Activated CD4-positive, alpha-beta T cell treated with anti-CD3 and anti-CD28 coated beads, Interleukin-2, amount 50 U/mL, for 48 hours (primary cell): ENCODE measurements at regions not wholly inside any gene's neighbourhood (a gene's known extent, or its start where the extent isn't known, plus 50 kb on each side); places are given as distances from the start of the nearest gene placed in this dataset.
"Not testable (repeated sequence)": the region's sequence is repeated elsewhere in the genome, so short reads cannot be mapped to it uniquely, and the experiment has no call there.

ENCODE experiments used
- DNase-seq, 2 experiments: peaks; one replicate each; pipeline ENCODE4 v3.0.0-alpha.2; 2020

DNA sequence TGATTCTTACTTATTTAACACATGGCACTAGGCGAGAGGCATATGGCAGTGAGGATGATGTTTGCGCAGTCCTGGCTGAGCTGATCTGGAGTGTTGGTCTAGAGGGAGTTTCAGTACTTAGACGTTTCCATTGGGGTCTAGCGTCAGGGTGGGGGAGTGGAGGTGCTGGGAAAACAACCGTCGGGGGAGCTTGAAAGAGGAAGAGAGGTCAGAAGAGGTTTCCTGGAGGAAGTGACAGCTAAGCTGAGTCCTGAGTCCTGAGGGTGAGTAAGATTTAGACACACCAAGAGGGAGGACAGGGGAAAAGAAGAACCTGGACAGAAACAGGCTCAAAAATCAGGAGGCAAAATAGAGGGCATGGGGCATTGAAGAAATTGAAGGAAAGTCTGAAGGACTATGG, 81.4 kb downstream of the ALOX5AP start:
- no peak for DNase-seq

DNA sequence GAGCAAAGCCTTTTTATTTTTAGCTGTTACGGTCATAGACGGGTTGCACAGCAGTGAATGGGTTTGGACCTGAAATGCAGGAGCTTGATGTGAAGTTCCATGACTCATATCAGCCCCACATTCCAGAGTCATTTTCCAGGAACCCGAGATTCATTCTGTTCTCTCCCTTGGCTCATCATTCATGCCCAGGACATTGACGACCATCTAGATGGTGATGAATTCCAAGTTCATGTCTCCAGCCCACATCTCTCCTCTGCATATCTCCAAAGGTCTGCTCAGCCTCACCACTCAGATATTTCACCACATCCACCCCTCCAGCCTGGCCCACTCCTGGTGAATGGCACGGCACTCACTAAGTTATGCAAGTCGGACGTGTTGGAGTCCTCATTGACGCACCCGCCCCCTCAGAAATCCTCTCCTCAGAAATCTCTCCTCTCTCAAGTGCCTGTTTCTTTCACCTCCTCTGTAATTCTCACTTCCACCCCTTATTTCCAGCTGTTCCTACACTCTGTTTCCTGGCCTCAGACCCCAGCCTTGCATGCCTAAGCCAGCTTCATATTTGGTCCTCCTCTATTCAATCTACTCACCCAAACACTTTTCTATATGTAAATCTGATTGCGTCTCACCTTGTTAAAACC, 83.1 kb downstream of the ALOX5AP start:
- no peak for DNase-seq

DNA sequence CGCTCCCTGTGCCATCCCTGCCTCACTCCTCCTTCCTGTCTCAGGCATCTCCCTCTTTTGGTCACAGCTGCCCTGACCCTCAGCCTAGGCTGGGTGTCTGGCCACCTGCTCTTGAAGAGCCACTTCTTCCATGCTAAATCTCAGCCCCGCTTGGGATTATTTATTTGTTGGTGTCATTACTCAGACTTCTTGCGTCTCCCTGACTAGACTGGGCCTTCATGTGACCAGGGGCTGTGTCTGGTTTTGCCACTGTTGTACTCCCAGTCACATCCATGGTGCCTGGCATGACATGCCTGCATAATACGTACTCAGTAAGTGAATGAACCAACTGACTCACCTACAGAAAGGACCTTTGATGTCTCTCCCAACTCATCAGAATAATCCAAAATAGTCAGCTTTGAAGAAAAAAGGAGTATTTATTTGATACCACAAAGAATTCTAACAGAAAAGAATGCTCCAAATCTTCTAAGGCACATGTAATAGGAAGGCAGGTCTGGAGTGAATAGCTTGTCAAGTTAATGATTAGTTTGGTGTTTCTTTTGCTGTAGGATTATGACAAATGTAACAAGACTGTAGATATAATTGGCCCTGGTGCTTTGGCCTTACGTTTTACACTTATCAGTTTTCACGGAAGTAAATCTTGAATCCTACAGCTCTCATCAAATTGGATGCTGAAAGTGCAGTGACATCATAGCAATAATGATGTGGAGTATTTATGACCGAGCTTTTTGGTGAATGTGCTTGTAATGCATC, 84.0 kb downstream of the ALOX5AP start:
- no peak for DNase-seq

DNA sequence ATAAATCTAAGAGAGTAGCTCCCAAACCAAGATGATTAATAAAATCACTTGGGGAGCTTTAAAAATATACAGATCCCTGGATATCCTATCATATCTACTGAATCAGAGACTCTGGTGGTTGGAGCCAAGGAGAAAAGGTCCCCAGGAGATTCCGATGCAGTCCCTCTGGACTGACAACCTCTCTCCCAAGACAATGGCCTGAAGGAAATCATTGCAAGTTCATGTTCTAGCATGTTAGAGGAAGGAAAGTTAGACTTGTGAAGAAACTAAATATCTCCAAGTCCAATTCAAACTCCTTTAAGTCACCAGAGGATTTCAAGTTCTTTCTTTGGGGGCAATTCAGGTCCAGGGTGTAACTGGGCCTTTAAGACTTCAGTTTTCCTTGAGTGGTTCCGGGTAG, 84.7 kb upstream of the MEDAG start:
- no peak for DNase-seq

DNA sequence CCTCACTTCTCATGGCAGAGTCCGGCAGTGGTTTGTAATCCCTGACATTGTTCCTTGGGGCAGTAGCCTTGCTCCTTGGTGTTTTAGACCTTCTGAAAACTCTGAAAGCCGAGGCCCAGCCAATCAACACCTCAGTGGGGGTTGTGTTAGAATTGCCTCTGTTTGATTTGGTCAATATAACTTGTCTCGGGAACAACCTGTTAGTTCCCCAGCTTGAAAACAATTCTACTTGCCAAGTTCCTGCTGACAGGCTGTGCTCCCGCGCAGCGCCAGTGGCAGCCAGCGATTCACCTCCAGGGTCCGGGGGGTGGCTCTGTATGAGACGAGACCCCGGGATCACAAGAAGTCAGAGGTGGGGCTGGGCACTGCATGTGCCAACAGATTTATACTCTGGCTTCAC, 81.4 kb upstream of the MEDAG start:
- no peak for DNase-seq

DNA sequence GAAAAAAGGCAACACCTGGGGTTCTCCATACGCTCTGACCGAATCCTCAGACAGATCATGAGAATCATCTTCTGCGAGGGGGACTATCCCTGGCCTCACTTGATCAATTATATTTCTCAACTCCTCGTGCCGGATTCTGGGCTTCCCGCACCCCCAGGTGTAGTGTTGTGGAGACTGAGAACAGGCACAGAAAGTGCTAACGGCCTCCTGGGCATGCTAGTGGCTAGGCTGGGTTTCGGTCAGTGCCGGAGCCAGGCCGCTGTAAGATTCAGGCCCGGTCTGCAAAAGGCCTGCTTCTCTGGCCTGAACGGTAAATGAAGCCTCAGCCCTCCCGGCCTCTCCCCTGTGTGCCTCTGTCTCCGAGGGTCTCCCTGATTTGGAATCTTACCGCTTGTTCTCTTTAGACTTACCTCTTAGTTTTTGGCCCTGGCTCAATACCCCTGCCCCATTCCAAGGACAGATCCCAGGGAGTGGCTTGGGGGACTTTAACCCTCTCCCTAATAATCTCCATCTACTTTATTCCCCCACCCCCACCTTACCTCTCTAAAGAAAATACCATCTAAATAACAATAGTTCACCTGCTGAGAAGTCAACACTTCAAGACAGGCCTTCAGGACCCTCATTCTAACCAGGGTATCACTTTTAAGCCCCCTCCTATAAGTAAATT, 79.0 kb upstream of the MEDAG start:
- DNase-seq, result no peak

DNA sequence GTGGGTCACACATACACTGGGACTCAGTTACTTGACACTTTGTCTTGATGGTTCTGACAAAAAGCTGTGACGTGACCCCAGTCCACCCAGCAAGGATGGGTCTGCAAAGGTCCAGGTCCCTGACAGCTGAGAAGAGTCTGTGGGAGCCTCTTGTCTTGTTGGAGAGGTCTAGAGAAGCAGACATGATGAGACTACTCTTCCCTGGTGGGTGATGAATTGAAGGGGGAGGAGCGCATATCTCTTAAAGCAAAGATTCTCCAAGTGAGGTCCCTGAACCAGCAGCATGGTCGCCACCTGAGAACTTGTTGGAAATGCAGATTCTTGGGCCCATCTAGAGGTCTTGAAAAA, 78.5 kb upstream of the MEDAG start:
- DNase-seq, result no peak

DNA sequence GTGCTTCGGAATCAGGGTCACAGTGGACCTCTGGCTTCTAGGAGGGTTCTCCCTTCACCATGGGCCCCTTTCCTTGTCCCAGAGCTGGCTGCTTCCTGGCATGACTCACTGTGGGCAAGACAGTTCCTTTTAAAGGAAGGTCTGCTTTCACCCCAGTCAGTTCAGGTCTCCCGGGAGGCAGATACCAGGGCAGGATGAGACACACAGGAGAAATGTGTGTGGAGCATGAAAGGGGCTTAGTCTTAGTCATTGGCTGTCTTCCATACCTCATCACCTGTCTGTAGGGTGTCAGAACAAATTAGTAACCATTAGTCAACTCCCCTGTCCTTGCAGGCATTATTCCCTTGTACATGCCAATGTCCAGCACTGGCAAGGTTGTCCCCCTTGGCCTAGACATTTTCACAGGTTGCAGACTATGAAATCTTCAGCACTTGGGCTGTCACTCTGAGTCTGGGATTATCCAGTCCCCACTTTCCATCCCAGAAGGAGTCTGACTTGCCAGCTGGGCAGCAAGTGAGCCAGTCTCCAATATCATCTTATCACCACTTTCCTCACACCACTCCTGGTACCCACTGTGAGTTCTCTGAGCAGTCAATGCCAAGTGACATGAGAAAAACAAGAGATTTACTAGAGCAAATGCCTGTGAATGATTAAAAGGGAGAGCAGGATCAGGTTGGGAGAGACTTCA, 76.8 kb upstream of the MEDAG start:
- DNase-seq, result no peak

DNA sequence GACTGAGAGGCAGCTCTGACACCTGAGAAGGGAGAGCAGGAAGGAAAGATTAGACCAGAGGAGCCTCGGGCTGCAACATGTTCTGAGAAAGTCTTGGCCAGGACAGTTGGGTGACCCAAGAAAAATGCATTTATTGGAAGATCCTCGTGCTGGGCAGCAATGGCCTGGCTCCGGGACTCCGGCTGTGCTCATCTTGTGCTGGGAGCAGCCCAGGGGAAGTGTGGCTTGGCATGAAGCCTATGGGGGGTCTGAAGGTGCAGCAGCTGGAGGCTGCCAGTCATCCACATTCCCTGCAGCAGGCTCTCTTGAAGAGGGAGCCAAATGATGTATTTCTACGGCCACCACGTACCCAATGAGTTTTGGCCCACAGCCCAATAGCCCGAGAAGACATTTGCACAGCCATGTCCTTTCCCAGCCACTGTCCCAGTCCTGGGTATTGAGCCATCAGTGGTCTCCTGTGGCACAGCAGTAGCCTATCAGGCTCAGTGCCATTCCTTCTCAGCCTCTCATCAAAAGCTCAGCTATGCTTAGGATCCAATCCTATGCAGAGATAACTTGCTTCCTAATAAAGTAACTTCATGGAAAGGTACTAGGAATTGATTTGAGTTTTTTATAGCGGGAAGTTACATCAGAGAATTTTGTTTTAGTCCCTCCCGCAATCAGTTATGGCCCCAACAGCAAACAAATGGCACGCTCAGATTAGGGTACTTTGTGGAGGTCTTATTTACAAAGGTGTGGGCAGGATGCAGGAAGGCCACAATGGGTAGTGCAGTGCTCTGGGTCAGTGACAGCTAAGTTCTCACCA, 76.0 kb upstream of the MEDAG start:
- no peak for DNase-seq

DNA sequence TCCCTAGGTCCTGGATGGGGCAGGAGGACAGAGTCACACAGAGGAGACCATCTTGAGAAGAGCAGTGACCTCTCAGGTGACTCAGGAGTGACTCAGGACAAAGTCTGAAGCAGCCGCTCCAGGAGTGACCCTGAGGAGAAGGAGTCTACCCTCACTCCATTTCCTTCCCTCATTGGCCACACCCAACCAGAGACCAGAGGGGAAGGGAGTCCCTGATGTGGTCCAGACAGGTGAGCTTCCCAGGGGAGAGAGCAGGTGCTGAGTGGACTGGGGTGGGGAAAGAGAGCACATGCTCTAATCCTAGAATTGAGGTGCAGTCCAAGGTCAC, 75.5 kb upstream of the MEDAG start:
- no peak for DNase-seq

DNA sequence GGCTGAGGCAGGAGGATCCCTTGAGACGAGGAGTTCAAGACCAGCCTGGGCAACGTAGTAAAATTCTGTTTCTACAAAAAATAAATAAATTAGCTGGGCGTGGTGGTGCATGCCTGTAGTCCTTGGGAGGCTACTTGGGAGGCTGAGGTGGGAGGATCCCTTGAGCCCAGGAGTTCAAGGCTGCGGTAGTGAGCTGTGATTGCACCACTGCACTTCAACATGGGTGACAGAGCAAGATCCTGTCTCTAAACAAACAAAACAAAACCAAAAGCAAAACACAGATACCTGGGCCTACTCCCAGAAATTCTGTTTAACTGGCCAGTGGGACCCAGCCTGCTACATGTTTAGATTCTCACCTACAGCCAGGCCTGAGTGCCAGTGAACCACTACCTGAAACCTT, 74.6 kb upstream of the MEDAG start:
- no peak for DNase-seq

DNA sequence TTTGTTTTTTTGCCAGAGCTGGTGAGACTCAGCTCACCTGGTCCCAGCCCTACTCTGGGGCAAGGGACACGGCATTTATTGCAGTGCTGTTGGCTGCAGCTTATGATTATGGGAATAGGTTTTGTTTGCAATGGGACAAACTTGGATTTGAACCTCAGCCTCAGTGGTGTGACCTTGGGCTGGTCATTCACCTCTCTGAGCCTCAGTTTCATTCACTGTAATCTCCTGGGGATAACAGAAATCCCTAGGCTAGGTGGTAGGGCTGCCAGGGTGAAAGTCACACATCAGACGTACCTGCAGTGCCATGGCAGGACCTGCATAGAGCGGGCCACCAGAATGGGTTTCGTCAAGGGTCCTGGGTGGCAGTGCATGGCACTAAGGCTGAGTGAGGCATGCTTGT, 73.7 kb upstream of the MEDAG start:
- DNase-seq, result no peak

DNA sequence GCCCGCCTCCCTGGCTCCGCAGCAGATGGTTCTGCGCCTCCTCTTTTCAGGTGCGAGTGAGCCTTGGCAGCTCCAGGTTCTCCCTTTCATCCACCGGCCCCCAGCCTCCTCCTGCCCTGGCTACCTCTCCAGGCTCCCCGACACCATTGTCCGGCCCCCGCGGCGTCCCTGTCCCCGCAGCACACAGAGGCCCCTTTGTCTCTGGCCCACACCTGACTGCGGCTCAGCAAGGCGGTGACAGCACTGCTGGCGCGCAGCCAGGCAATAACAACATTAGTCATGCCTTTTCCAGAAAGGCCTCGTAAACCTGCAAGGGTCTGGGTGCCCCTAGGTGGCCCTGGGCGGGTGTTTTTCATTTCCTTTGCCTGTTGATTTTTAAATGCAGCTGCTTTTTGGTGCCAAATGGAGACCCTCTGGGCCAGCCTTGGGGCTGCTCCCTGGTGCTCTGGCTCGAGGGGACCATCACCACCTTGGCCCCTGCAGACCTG, 73.2 kb upstream of the MEDAG start:
- DNase-seq, result peak; percentile 61 to 65

DNA sequence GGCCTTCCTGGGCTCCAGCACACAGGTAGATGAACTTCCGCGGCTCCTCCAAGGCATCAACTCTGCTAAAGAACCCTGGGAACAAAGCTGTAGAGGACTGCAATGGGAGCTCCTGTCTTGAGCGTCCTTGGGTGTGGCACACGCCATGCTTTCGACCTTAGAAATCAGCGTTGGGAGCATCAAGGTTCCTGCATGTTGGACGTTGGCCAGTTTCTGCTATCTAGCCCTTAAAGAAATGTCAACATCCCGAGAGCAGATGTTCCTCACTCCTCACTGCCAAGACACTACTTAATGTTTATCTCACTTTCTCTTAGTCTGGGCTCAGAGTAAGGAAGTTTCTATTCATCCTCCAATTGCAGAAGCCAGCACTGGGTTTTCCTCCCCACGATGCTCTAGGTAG, 70.6 kb upstream of the MEDAG start:
- no peak for DNase-seq

DNA sequence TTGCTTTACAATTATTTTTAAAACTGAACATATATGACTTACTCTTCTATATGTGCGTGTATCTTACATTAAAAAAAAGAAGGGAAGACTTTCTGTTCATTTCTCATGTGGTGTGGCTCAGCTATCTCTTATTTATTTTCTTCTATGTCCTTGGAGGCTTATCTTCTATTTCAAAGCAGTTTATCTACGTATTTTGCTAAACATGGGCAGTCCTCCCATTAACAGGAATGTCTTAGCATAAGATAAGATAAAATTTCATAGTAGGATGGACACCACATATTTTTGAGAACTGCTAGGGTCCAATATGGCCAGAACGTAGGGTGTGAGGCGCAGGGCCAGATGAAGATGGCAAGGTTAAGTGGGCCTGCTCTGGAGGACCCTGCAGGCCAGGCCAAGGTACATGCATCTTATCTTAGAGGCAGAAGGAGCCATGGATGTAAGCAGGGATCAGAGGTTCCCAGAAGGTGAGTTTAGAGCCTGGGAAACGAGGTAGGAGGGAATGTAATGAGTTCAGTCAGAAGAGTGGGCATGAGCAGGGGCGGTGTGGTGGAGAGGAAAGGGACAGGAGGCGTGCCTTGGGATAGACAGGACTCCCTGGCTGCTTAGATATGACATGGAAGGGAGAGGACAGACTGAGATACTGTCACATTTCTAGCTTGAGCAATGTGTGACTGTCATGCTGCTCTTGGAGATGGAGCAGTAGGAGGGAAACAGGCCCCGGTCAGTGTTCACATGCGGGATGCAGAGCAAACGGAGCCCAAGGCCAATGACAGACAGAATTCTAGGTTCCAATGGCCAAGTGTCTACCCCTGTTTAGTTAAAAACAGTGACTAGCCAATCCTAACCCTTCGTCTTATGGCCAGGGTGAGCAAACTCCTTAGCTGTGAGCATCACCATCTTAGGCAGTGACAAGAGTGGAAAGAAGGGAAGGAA, 68.6 kb upstream of the MEDAG start:
- DNase-seq, result no peak

DNA sequence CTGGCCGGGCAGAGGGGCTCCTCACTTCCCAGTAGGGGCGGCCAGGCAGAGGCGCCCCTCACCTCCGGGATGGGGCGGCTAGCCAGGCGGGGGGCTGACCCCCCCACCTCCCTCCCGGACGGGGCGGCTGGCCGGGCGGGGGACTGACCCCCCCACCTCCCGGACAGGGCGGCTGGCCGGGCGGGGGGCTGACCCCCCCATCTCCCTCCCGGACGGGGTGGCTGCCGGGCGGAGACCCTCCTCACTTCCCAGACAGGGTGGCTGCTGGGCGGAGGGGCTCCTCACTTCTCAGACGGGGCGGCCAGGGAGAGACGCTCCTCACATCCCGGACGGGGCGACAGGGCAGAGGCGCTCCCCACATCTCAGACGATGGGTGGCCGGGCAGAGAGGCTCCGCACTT, 66.4 kb upstream of the MEDAG start:
- DNase-seq, result not testable (repeated sequence)

DNA sequence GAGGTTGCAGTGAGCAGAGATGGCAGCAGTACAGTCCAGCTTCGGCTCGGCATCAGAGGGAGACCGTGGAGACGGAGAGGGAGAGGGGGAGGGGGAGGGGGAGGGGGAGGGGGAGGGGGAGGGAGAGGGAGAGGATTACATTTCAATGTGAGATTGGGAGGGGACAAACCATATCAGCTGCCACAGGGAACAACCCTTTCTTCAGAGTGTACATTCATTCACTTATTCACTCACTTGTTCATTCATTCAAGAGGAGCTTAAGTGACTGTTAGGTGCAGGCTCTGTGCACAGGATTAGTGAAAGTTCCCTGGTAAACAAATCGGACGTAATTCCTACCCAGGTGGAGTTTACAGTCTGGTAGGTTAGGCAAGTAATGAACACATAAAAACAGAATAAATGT, 65.6 kb upstream of the MEDAG start:
- no peak for DNase-seq

DNA sequence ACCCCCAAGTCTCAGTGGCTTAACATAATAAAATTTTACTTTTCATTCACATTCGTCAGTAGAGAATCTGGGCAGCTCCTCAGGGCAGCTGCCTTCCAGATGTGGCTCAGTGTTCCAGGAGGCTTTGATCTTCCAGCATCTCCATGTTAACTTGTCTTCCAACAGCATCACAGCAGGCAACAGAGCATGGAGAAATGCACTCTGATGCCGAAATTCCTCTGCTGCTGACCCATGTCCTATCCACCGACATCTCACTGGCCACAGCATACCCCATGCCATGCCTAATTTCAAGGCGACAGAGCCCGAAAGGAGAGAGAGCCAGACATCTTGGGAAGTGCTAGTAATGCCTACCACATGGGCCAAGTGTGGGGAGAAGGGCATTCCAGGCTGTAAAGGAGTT, 64.9 kb upstream of the MEDAG start:
- DNase-seq, result no peak

DNA sequence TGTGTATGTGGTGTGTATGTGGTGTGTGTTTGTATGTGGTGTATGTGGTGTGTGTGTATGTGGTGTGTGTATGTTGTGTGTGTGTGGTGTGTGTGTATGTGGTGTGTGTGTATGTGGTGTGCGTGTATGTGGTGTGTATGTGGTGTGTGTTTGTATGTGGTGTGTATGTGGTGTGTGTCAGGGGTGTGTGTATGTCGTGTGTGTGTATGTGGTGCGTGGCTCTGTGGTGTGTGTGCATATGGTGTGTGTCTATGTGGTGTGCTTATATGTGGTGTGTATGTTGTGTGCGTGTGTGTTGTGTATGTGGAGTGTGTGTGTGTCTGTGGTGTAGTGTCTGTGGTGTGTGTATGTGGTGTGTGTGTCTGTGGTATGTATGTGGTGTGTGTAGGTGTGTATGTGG, 62.5 kb upstream of the MEDAG start:
- DNase-seq, result no peak

DNA sequence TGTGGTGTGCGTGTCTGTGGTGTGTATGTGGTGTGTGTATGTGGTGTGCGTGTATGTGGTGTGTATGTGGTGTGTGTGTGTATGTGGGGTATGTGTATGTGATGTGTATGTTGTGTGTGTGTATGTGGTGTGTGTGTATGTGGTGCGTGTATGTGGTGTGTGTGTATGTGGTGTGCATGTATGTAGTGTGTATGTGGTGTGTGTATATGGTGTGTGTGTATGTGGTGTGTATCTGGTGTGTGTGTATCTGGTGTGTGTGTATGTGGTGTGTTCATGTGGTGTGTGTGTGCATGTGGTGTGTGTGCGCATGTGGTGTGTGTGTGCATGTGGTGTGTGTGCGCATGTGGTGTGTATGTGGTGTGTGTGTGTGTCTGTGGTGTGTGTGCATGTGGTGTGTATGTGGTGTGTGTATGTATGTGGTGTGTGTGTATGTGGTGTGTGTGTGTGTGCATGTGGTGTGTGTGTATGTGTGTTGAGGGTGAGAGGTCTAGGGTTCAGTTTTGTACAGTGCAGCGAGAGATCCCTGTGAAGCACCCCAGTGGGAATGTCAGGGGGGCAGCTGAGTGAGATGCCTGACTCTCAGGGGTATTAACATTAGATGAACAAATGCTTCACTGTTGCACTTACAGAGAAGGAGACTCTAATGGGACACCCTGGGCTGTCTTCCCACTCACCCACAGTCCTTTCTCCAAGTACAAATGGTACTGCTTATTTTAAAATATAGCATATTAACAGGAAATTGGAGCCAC, 61.3 kb upstream of the MEDAG start:
- DNase-seq, result no peak
